IPS DF 6.9 (cell line): ENCODE measurements at regions not wholly inside any gene's neighbourhood (a gene's known extent, or its start where the extent isn't known, plus 50 kb on each side); places are given as distances from the start of the nearest gene placed in this dataset.

Experiments used
- DNase-seq: peaks from one replicate; pipeline ENCODE4 v3.0.0-alpha.2; 2013; ENCODE audit warnings: low read depth, low spot score
- H3K27ac ChIP-seq: one replicate; pipeline ENCODE4 v1.5.1; 2013; ENCODE audit warnings: low read length, control low read depth
- H3K27me3 ChIP-seq: 2 replicates; pipeline ENCODE4 v1.6.1; 2013; ENCODE audit warnings: mild to moderate bottlenecking, low read length; ENCODE audit not compliant: control insufficient read depth, insufficient read depth
- H3K36me3 ChIP-seq: 2 replicates; pipeline ENCODE4 v1.6.1; 2013; ENCODE audit warnings: low read length; ENCODE audit not compliant: control insufficient read depth, insufficient read depth
- H3K4me1 ChIP-seq: 2 replicates; pipeline ENCODE4 v1.6.1; 2013; ENCODE audit warnings: low read length; ENCODE audit not compliant: control insufficient read depth, insufficient read depth
- H3K4me3 ChIP-seq: 2 replicates; pipeline ENCODE4 v1.5.1; 2013; ENCODE audit warnings: mild to moderate bottlenecking, low read length
- H3K9me3 ChIP-seq: 2 replicates; pipeline ENCODE4 v1.6.1; 2013; ENCODE audit warnings: low read length, inconsistent platforms; ENCODE audit not compliant: control insufficient read depth, insufficient read depth
- WGBS: extraction: QIAGEN DNeasy Blood & Tissue Kit; methylation state at CpG from one replicate; pipeline ENCODE4 v1.1.7; 2013; ENCODE audit warnings: mixed read lengths, missing lambda C conversion rate; ENCODE audit not compliant: insufficient read length, insufficient coverage; 5-methylcytosine and 5-hydroxymethylcytosine counted together

DNA sequence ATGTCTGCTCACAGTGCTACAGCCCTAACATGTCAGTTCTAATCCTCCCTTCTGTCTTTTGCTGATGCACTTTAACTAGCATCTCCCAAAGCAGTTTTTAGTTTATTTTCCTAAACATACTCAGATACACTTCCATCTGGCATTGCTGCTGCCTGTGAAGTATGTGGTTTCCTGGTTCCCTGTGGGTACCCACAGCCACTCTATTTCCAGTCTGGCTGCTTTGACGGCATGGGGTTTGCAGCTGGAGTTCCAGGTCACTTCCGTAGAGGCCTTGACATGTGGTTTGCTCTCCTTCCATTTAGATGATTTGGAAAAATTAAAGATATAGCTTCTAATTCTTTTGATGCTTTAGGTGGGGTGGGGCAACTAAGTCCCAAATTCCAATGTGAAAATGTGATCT lies 375.5 kb downstream of the PCDH20 start:
- no CpG with 5 or more reads among the region's 2 CpGs for WGBS
- DNase-seq, result no peak
- H3K36me3 ChIP-seq, result no peaks in the 10 kb centered on the region
- no peaks in the 10 kb centered on the region for H3K4me1 ChIP-seq
- no peaks in the 10 kb centered on the region for H3K9me3 ChIP-seq
- H3K4me3 ChIP-seq, result no peak overlapping the region
- H3K27me3 ChIP-seq, result no peaks in the 10 kb centered on the region
- no peak overlapping the region for H3K27ac ChIP-seq

DNA sequence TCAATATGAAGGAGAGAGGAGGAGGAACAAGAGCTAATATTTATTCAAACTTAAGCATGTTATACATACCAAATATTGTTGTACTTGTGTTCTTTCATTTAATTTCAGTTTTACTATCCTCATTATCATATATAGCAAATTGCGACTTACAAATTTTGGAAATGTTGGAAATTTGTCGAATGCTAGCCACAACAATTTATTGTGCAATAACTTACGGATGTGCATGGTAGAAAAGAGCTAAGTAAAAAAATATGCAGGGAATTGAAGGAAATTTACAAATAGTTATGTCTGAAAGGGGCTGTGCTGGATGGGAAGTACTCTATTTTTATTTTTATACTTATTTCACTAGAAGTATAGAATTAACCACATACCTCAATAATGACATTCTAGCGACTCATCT lies 376.3 kb downstream of the PCDH20 start:
- WGBS, result no CpG with 5 or more reads among the region's 4 CpGs
- no peak for DNase-seq
- H3K9me3 ChIP-seq, result no peaks in the 10 kb centered on the region

DNA sequence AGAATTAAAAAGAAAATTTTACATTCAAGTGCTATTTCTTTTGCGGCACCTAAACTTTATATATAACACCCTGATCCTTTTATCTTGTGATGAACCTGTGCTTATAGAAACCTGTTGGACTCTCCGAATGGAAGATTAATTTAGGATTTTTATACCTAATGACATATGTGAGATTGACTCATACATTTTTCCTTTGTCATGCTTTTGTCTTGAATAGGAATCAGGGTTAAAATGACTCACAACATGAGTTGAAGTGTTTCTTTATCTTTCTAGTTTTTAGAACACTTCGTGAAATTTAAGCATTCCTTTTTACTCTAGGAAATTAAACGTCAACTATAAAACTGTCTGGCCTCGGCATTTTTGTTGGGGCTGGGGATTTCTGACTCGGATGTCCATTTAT lies 378.9 kb downstream of the PCDH20 start:
- H3K27me3 ChIP-seq, result no peaks in the 10 kb centered on the region
- no peaks in the 10 kb centered on the region for H3K9me3 ChIP-seq
- no peak for DNase-seq
- WGBS, result no CpG with 5 or more reads among the region's 6 CpGs
- H3K4me1 ChIP-seq, result no peaks in the 10 kb centered on the region
- H3K4me3 ChIP-seq, result no peak overlapping the region
- no peak overlapping the region for H3K27ac ChIP-seq
- no peaks in the 10 kb centered on the region for H3K36me3 ChIP-seq

More for the DNA sequence above, 376.3 kb downstream of the PCDH20 start:
- no peak overlapping the region for H3K27ac ChIP-seq
- no peaks in the 10 kb centered on the region for H3K36me3 ChIP-seq
- H3K27me3 ChIP-seq, result no peaks in the 10 kb centered on the region
- H3K4me1 ChIP-seq, result no peaks in the 10 kb centered on the region
- H3K4me3 ChIP-seq, result no peak overlapping the region

DNA sequence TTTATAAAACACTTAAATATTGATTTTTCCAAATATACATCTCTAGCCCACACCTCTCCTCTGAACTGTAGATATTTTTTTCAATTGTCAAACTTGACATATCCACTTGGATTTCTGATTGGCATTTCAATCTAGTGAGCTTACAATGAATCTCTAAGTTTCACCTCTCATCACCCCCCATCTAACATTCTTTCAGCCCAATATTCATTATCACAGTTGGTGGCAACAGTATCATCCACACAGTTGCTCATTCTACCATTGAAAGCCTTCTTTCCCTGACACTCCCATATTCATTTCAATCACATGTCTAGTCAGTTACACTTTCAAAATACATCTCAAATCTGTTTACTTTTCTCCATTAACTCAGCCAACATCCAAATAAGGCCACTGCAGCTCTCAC lies 385.2 kb downstream of the PCDH20 start:
- Histone ChIP-seq H3K9me3 (no peaks in the 10 kb centered on the region), H3K27ac (no peak overlapping the region)

DNA sequence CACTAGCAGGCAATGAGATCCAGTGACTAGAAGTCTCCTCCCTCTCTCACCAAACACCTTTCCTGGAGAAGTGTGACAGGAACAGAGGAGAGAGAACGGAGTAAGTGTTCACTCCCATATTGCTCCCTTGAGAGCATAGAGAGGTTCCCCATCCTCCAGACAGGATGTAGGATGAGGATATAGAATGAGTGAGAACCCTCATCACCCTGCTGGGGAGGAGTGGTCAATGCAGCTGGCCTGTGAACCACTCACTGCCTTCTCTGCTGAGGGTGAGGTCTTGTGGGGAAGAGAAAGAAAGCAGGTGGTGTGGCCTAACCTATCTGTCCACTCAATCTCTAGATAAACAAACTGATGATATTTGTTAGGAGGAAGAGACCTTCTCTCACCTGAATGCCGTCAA lies 386.6 kb downstream of the PCDH20 start:
- Histone ChIP-seq H3K4me3 (no peak overlapping the region), H3K27ac (no peak overlapping the region), H3K9me3 (no peaks in the 10 kb centered on the region), H3K36me3 (no peaks in the 10 kb centered on the region), H3K4me1 (no peaks in the 10 kb centered on the region), H3K27me3 (no peaks in the 10 kb centered on the region)
- DNase-seq, result peak; percentile 7
- WGBS, result no CpG with 5 or more reads among the region's 2 CpGs

More for the DNA sequence above, 385.2 kb downstream of the PCDH20 start:
- H3K36me3 ChIP-seq, result no peaks in the 10 kb centered on the region
- no peak for DNase-seq
- H3K4me3 ChIP-seq, result no peak overlapping the region
- no peaks in the 10 kb centered on the region for H3K4me1 ChIP-seq
- H3K27me3 ChIP-seq, result no peaks in the 10 kb centered on the region

DNA sequence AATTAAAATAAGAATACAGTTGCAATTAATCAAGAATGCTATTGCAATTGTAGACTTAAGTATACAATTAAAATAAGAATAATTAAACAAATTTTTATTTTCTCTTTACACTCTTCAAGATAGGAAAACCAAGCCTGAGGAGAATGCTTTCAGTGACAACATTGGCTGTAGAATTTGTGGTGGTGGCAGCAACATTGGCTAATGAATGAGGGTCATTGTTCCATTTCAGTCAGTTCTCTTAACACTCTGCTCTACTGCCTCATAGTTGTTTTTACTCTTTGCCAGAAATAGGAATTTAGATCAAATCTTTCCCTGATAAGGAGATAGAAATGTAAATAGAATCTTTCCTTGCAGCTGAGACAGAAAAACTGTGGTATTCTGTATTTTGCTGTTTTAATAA lies 391.6 kb downstream of the PCDH20 start:
- no peak for DNase-seq
- Histone ChIP-seq H3K27ac (no peak overlapping the region), H3K9me3 (no peaks in the 10 kb centered on the region)

DNA sequence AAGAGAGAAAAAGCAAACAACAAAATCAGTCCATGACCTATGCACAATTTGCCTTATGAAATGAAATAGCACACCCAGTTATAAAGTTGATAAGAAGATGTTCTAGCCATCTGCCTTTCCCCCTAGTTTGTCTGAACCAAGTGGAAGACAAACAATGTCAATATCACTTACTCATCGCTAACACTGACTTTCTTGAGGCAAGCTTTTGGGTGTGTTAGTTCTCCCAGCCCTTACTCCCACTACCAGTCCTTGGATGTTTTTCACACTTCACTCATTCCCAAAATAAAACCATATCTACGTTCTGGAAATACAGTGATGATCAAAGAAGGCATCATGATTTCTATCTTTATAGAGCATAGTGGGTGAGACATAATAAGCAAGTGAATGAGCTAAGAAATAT lies 393.8 kb downstream of the PCDH20 start:
- no peak for DNase-seq
- no CpG with 5 or more reads among the region's 2 CpGs for WGBS
- H3K9me3 ChIP-seq, result no peaks in the 10 kb centered on the region
- H3K36me3 ChIP-seq, result no peaks in the 10 kb centered on the region
- H3K4me3 ChIP-seq, result no peak overlapping the region
- no peak overlapping the region for H3K27ac ChIP-seq
- no peaks in the 10 kb centered on the region for H3K4me1 ChIP-seq
- H3K27me3 ChIP-seq, result no peaks in the 10 kb centered on the region

More for the DNA sequence above, 391.6 kb downstream of the PCDH20 start:
- H3K27me3 ChIP-seq, result no peaks in the 10 kb centered on the region
- H3K4me3 ChIP-seq, result no peak overlapping the region
- no peaks in the 10 kb centered on the region for H3K4me1 ChIP-seq
- H3K36me3 ChIP-seq, result no peaks in the 10 kb centered on the region

DNA sequence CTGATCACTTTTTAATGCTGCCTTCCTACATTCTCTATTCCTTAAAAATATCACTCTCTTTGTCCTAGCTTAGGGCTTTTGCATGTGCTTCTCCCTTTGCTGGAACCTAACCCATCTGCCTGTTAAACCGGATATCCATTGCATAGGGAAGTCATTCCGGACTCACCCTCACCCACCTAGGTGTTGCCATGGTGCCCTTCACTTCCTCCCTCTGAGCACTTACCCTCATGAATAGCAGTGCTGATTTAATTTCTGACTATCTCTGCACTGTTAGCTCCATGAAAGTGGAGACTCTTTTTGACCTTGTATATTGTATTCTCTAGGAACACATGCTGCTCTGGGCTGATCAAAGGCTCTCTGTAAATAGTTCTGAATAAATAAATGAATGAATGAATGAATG lies 401.9 kb downstream of the PCDH20 start:
- WGBS, result no CpG with 5 or more reads among the region's 2 CpGs
- no peak for DNase-seq
- H3K27ac ChIP-seq, result no peak overlapping the region
- H3K27me3 ChIP-seq, result no peaks in the 10 kb centered on the region
- no peaks in the 10 kb centered on the region for H3K36me3 ChIP-seq
- no peaks in the 10 kb centered on the region for H3K4me1 ChIP-seq
- H3K9me3 ChIP-seq, result no peaks in the 10 kb centered on the region; the same call in 1 of the 2 replicates
- H3K4me3 ChIP-seq, result no peak overlapping the region

DNA sequence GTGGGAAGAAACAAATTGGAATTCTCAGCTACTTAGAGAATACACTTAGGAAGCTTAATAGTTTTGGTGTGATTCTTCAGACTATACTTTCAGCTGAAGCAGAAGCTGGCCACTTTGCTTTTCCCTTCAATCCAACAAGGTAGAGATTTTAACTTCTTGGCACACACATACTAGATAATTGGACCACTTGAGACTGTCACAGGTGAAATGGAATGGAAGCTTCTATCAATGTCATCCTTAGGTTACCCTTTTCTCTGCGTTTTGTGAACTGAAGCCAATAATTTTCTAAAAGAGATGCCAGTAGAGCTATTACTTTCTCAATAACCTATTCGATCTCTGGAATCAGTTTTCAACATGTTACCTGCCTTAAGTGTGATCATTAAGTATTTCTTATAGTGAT lies 405.3 kb downstream of the PCDH20 start:
- no CpG with 5 or more reads among the region's 2 CpGs for WGBS

DNA sequence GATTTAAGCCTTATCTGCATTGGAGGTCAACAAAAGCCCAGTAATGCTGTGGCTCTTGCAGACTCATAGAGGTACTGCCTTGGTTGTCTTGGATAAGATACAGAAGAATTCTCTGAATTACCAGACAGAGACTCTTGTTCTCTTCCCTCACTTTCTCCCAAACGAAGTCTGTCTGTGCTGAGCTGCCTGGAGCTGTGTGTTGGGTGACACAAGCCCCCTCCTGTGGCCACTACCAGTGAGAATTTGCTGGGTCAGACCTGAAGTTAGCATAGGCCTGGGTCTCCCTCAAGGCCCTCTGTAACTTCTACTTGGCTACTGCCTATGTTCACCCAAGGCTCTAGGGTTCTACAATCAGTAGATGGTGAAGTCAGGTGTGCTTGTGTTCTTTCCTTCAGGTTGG lies 413.0 kb downstream of the PCDH20 start:
- WGBS, result no CpG with 5 or more reads among the region's 1 CpG
- Histone ChIP-seq H3K27me3 (no peaks in the 10 kb centered on the region), H3K9me3 (0 out of 2 replicates have a peak, but pooled peaks cover 2% of the 10 kb centered on the region), H3K4me3 (no peak overlapping the region), H3K36me3 (no peaks in the 10 kb centered on the region), H3K27ac (no peak overlapping the region), H3K4me1 (no peaks in the 10 kb centered on the region)
- no peak for DNase-seq

More for the DNA sequence above, 405.3 kb downstream of the PCDH20 start:
- Histone ChIP-seq H3K36me3 (no peaks in the 10 kb centered on the region), H3K27me3 (no peaks in the 10 kb centered on the region), H3K4me1 (no peaks in the 10 kb centered on the region), H3K9me3 (peaks cover 6% of the 10 kb centered on the region), H3K27ac (no peak overlapping the region), H3K4me3 (no peak overlapping the region)
- no peak for DNase-seq

DNA sequence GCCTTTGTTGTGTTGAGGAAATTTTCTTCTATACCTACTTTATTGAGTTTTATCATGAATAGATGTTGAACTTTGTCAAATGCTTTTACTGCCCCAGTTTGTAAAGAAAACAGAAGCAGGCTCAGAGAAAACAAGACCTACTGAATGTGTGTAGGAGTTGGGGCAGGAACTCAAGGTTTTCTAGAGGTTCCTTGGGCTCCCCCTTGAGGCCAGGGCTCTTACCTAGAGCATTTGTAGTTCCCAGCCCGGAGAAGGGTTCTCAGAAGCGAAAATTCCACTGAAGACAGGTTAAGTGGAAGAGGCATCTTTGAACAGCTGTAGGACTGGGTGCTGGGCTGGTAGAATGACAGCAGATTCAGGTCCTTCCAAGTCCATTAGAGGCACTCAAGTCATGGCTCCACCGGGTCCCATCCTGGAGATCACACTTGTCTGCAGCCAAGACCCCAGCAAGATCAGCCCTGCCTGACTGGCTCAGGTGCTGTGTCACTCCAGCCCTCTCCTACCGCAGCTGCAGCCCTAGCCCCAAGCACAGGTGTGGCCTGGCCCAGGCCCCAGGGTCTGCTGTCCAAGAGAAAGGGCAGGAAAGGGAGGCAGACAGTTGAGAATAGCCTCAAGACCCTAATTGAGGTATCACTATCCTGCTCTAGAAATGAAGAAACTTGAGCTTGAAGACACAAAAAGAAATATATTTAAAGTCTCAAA lies 425.5 kb downstream of the PCDH20 start:
- no CpG with 5 or more reads among the region's 4 CpGs for WGBS
- no peak for DNase-seq
- H3K27ac ChIP-seq, result no peak overlapping the region
- H3K4me3 ChIP-seq, result no peak overlapping the region
- no peaks in the 10 kb centered on the region for H3K9me3 ChIP-seq
- H3K27me3 ChIP-seq, result no peaks in the 10 kb centered on the region
- no peaks in the 10 kb centered on the region for H3K36me3 ChIP-seq
- H3K4me1 ChIP-seq, result no peaks in the 10 kb centered on the region
